Activated T-cell treated with anti-CD3 and anti-CD28 coated beads for 48 hours (primary cell): ENCODE measurements at regions not wholly inside any gene's neighbourhood (a gene's known extent, or its start where the extent isn't known, plus 50 kb on each side); places are given as distances from the start of the nearest gene placed in this dataset.
"Not testable (repeated sequence)": the region's sequence is repeated elsewhere in the genome, so short reads cannot be mapped to it uniquely, and the experiment has no call there.

Experiments
- DNase-seq: peaks from one replicate; pipeline ENCODE4 v3.0.0-alpha.2; 2020; ENCODE audit warnings: low read depth

- no peak for DNase-seq
Measured at GRCh38 chr5:165407352-165407751, 1901.9 kb downstream of the MAT2B start.

- DNase-seq: no peak
Measured at GRCh38 chr5:165410476-165410875, 1905.1 kb downstream of the MAT2B start.

- DNase-seq: not testable (repeated sequence)
Measured at GRCh38 chr5:165411532-165411931, 1906.1 kb downstream of the MAT2B start.

- DNase-seq: no peak
Measured at GRCh38 chr5:165420493-165420892, 1915.1 kb downstream of the MAT2B start.

GRCh38 chr5:165423697-165424299 lies 1918.4 kb downstream of the MAT2B start:
- DNase-seq: no peak

GRCh38 chr5:165425594-165425993 lies 1920.2 kb downstream of the MAT2B start:
- no peak for DNase-seq

- DNase-seq: no peak
Measured at GRCh38 chr5:165448753-165449152, 1943.3 kb downstream of the MAT2B start.

- DNase-seq: no peak
Measured at GRCh38 chr5:165457859-165458481, 1952.6 kb downstream of the MAT2B start.

GRCh38 chr5:165459232-165459631 lies 1953.8 kb downstream of the MAT2B start:
- DNase-seq: no peak

- DNase-seq: no peak
Measured at GRCh38 chr5:165460911-165461310, 1955.5 kb downstream of the MAT2B start.

- no peak for DNase-seq
Measured at GRCh38 chr5:165477546-165477945, 1972.1 kb downstream of the MAT2B start.

- no peak for DNase-seq
Measured at GRCh38 chr5:165495829-165496380, 1990.5 kb downstream of the MAT2B start.

GRCh38 chr5:165497707-165498106 lies 1992.3 kb downstream of the MAT2B start:
- no peak for DNase-seq

- DNase-seq: no peak
Measured at GRCh38 chr5:165502893-165503691, 1997.7 kb downstream of the MAT2B start.

GRCh38 chr5:165504674-165505073 lies 1999.3 kb downstream of the MAT2B start:
- no peak for DNase-seq

- DNase-seq: no peak
Measured at GRCh38 chr5:165508286-165508685, 2002.9 kb downstream of the MAT2B start.

- no peak for DNase-seq
Measured at GRCh38 chr5:165508861-165509260, 2003.4 kb downstream of the MAT2B start.

GRCh38 chr5:165521816-165522610 lies 2016.6 kb downstream of the MAT2B start:
- DNase-seq: no peak

- no peak for DNase-seq
Measured at GRCh38 chr5:165525271-165525670, 2019.9 kb downstream of the MAT2B start.

GRCh38 chr5:165526357-165526756 lies 2020.9 kb downstream of the MAT2B start:
- no peak for DNase-seq

- no peak for DNase-seq
Measured at GRCh38 chr5:165527577-165527976, 2022.2 kb downstream of the MAT2B start.

- no peak for DNase-seq
Measured at GRCh38 chr5:165538065-165538464, 2032.6 kb downstream of the MAT2B start.
